Aorta (tissue), 5 donors: ENCODE measurements at regions not wholly inside any gene's neighbourhood (a gene's known extent, or its start where the extent isn't known, plus 50 kb on each side); places are given as distances from the start of the nearest gene placed in this dataset.

ENCODE experiments used
- ATAC-seq: fragments of 200-7000 bp; cut with Tn5 transposase; one replicate; pipeline ENCODE4 v1.9.1; 2022; ENCODE audit warnings: moderate library complexity; ENCODE audit not compliant: low FRiP score
- DNase-seq, 2 donors: peaks; one replicate each; pipeline ENCODE4 v3.0.0-alpha.2; 2020
- H3K27ac ChIP-seq, 2 donors: one replicate each; pipeline ENCODE4 v1.5.1; 2013; ENCODE audit warnings: low read length in 2 of 2, mild to moderate bottlenecking in 2 of 2, moderate library complexity in 2 of 2, control low read depth in 1 of 2, inconsistent platforms in 1 of 2, low read depth in 1 of 2
- H3K27me3 ChIP-seq, 2 donors: one replicate each; pipeline ENCODE4 v1.6.1; 2013; ENCODE audit warnings: control low read depth in 1 of 2, low read length in 1 of 2, mild to moderate bottlenecking in 1 of 2, moderate library complexity in 1 of 2; ENCODE audit not compliant: insufficient read depth in 2 of 2, control insufficient read depth in 1 of 2
- H3K36me3 ChIP-seq, 2 donors: one replicate each; pipeline ENCODE4 v1.6.1; 2013; ENCODE audit warnings: control low read depth in 1 of 2, low read length in 1 of 2, mild to moderate bottlenecking in 1 of 2; ENCODE audit not compliant: insufficient read depth in 2 of 2, control insufficient read depth in 1 of 2
- H3K4me1 ChIP-seq, 2 donors: one replicate each; pipeline ENCODE4 v1.6.1; 2013; ENCODE audit warnings: low read length in 2 of 2, control low read depth in 1 of 2, mild to moderate bottlenecking in 1 of 2, moderate library complexity in 1 of 2; ENCODE audit not compliant: insufficient read depth in 2 of 2, control insufficient read depth in 1 of 2
- H3K4me3 ChIP-seq, 2 donors: one replicate each; pipeline ENCODE4 v1.5.1; 2013; ENCODE audit warnings: low read length in 2 of 2, control low read depth in 1 of 2, mild to moderate bottlenecking in 1 of 2
- H3K9me3 ChIP-seq: one replicate; pipeline ENCODE4 v1.6.1; 2013; ENCODE audit warnings: mild to moderate bottlenecking, low read length; ENCODE audit not compliant: control insufficient read depth
- WGBS, 2 donors: extraction: QIAGEN DNeasy Blood & Tissue Kit; methylation state at CpG; one replicate each; pipeline ENCODE4 v1.1.7; 2013; 5-methylcytosine and 5-hydroxymethylcytosine counted together
- intact Hi-C, 2 donors: fragments of 100-400 bp; cut with DNase I; formaldehyde crosslinking; loops; one replicate each; pipeline versions ENCODE4 v1.14.2 to v1.15.0; 2022
- donor health status: healthy with polysubstance abuse.
- donor health status: Bipolar disorder and iron deficiency.
- donor health status: DM: no; HTN: no; CAD: no.
- donor health status: DM: no; HTN: no; CAD: no.
- donor health status: DM: yes; HTN: yes; CAD: no.

DNA sequence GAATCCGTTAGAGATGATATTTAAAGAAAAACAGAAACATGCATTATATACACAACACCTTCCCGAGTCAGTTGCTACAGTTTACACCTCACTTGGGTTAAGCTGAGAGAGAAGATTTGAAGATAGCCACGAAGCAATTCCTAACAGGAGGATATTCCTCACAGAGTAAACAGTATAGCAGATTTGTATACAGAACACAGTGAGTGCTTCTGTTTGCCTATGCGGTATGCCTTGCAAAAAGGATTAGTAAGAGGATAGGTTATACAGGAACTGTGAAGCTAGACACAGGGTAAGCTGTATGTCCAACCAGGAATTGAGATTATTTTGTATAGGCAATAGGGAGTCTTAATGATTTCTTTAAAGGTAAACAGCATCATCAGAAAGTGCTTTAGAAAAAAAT is 471.8 kb downstream of the LIG4 start:
- Histone ChIP-seq H3K27ac (no peak overlapping the region), H3K36me3 (no peaks in the 10 kb centered on the region), H3K4me3 (no peak overlapping the region), H3K4me1 (no peaks in the 10 kb centered on the region), H3K9me3 (no peaks in the 10 kb centered on the region), H3K27me3 (no peaks in the 10 kb centered on the region)
- ATAC-seq (peak; percentile 11), DNase-seq (no peak)
- 54 to 57% methylated on average over 4 of the region's 4 CpGs for WGBS, 2 donors
- intact Hi-C loops = no loop called here

DNA sequence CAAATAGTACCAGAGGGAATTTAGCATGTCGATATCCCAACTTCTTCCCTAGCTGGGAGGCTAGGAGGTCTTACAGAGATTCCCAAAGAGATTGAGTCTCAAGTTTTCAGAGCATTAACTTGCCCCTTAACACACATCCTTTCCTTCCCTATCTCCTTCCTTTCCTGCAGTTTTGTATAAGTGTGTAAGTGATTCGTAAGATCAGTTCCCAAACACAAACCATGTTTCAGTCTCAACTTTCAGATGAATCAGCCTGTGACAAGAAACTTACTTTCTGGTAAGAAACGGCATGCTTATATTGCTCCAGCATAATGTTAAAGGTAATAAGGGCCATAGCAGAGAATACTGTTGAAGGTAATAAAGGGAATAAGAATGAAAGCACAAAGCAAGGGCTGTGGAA is 472.2 kb downstream of the LIG4 start:
- DNase-seq = no peak
- intact Hi-C loops = no loop called here
- Histone ChIP-seq H3K4me3 (no peak overlapping the region), H3K36me3 (no peaks in the 10 kb centered on the region), H3K27me3 (no peaks in the 10 kb centered on the region), H3K9me3 (no peaks in the 10 kb centered on the region), H3K27ac (no peak overlapping the region), H3K4me1 (no peaks in the 10 kb centered on the region)
- no peak for ATAC-seq
- WGBS, 2 donors = 51 to 61% methylated on average over 3 of the region's 3 CpGs

GRCh38 chr13:107742544-107742943 is 472.8 kb downstream of the LIG4 start:
- Histone ChIP-seq H3K9me3 (no peaks in the 10 kb centered on the region), H3K4me1 (no peaks in the 10 kb centered on the region), H3K27ac (no peak overlapping the region), H3K27me3 (no peaks in the 10 kb centered on the region), H3K4me3 (no peak overlapping the region), H3K36me3 (no peaks in the 10 kb centered on the region)
- ATAC-seq (no peak), DNase-seq (no peak)
- 86 to 88% methylated on average over 1 of the region's 1 CpG for WGBS, 2 donors
- intact Hi-C loops = no loop called here

DNA sequence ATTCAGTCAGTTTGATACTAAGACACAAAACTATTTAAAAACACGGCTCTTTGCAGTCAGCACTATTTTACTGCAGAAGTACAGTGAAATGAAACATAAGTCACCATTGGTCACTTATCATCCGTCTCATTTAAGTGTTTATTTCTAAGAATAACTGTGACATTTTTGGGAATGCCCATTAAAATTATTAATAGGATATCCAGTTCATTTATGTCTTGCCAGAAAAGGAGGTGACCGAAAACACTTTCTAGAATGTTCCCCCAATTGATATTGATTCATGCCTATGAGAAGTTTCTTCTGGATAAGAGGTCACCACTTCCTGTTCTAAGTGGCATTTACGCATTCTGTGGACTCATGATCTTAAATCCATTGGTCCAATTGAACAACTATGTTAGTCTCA is 477.3 kb downstream of the LIG4 start:
- Histone ChIP-seq H3K4me1 (no peaks in the 10 kb centered on the region), H3K27me3 (no peaks in the 10 kb centered on the region), H3K36me3 (no peaks in the 10 kb centered on the region), H3K9me3 (no peaks in the 10 kb centered on the region), H3K4me3 (no peak overlapping the region), H3K27ac (no peak overlapping the region)
- intact Hi-C loops = no loop called here
- no peak for DNase-seq
- no peak for ATAC-seq
- 53 to 60% methylated on average over 4 of the region's 4 CpGs for WGBS, 2 donors

DNA sequence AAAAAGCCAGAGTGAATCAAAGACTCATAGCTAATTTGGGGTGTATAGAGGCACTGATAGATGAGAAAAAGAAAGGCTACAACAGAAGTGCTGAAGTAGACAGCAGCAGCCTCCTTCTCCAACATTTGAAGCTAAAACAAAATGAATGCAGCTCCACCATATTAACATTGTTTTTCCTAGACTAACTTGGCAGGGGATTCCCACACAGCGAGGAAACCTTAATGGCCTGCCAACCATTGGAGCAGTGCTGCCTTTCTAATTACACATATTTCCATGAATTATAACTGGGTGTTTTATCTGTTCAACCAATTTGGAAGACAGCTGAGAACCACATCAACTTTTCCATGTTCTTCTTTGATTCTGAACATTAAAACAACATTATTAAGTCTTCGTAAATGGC is 478.6 kb downstream of the LIG4 start:
- intact Hi-C loops = no loop called here
- 55 to 65% methylated on average over 2 of the region's 2 CpGs for WGBS, 2 donors
- no peaks in the 10 kb centered on the region for H3K9me3 ChIP-seq
- peaks cover 0 to 1% of the 10 kb centered on the region in 2 donors for H3K27me3 ChIP-seq
- no peak for DNase-seq
- ATAC-seq = no peak
- no peaks in the 10 kb centered on the region for H3K4me1 ChIP-seq
- H3K36me3 ChIP-seq = no peaks in the 10 kb centered on the region
- H3K4me3 ChIP-seq = no peak overlapping the region
- H3K27ac ChIP-seq = no peak overlapping the region

DNA sequence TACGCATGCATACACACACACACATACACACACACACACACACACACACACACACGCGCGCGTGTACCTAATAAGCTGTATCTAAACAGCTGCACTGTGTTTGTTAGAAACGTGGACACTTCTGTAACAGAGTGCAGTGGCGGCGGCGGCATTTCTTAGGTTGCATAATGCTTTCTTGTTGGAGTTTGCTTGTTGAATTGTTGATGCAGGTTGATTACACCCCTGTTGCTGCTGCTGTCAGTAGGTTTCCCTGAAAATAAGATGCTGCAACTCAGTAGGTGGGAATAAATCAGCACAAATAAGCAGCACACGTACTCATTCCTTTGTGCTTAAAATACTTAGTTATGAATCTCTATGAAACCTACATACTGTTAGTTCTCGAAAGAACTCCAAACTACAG is 479.2 kb downstream of the LIG4 start:
- no peak overlapping the region for H3K27ac ChIP-seq
- peaks cover 0 to 1% of the 10 kb centered on the region in 2 donors for H3K27me3 ChIP-seq
- WGBS, 2 donors = 74 to 78% methylated on average over 11 of the region's 11 CpGs
- intact Hi-C loops = no loop called here
- no peak for ATAC-seq
- DNase-seq = no peak
- H3K36me3 ChIP-seq = no peaks in the 10 kb centered on the region
- no peaks in the 10 kb centered on the region for H3K4me1 ChIP-seq
- H3K9me3 ChIP-seq = no peaks in the 10 kb centered on the region
- no peak overlapping the region for H3K4me3 ChIP-seq

DNA sequence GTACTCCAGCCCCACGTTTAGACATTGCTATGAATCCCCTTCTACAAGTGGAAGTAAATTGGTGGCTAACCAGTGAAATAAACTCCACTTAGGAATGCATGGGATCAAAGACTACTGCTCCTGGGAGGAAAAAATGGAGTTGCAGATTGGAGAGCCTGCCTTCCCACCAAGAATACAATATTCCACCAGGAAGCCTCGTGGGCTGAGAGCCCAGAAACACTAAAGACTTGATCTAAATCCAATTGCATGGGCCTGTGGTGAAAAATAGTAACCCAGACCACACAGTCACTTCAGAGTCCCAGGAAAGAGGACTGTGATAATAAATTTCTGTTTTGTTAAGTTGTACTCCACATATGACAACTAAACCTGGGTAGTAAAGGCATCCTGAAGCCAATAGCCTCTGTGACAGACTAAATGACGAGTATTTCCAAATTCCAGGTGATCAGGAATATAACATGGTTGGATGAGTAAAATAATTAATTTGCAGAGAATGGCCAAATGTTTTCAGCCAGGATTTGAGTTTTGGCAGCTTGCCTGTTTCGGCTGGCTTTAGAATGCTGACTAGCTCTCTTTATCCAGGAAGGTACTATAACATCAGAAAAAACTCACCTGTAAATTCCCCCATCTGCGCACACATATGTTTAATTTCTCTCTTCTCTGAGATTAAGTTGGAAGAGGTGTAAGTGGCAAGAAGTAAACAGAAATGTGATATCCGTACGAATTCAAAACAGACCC is 480.3 kb downstream of the LIG4 start:
- H3K27ac ChIP-seq = no peak overlapping the region
- intact Hi-C loops = no loop called here
- 58 to 59% methylated on average over 7 of the region's 7 CpGs for WGBS, 2 donors
- H3K4me1 ChIP-seq = no peaks in the 10 kb centered on the region
- peaks cover 0 to 1% of the 10 kb centered on the region in 2 donors for H3K27me3 ChIP-seq
- no peaks in the 10 kb centered on the region for H3K9me3 ChIP-seq
- no peak for DNase-seq
- H3K4me3 ChIP-seq = no peak overlapping the region
- H3K36me3 ChIP-seq = no peaks in the 10 kb centered on the region
- no peak for ATAC-seq

- Histone ChIP-seq H3K36me3 (no peaks in the 10 kb centered on the region), H3K4me1 (no peaks in the 10 kb centered on the region), H3K9me3 (no peaks in the 10 kb centered on the region), H3K27me3 (peaks cover 0 to 1% of the 10 kb centered on the region in 2 donors), H3K4me3 (no peak overlapping the region), H3K27ac (no peak overlapping the region)
- intact Hi-C loops = no loop called here
- no peak for ATAC-seq
- no peak for DNase-seq
These were observed 482.1 kb downstream of the LIG4 start for GRCh38 chr13:107733276-107733675.

GRCh38 chr13:107730813-107731212 is 484.5 kb downstream of the LIG4 start:
- WGBS, 2 donors = 68 to 70% methylated on average over 6 of the region's 6 CpGs
- intact Hi-C loops = no loop called here
- H3K36me3 ChIP-seq = no peaks in the 10 kb centered on the region
- DNase-seq (no peak), ATAC-seq (no peak)
- no peaks in the 10 kb centered on the region for H3K9me3 ChIP-seq
- no peak overlapping the region for H3K27ac ChIP-seq
- H3K27me3 ChIP-seq = peaks cover 0 to 1% of the 10 kb centered on the region in 2 donors
- no peaks in the 10 kb centered on the region for H3K4me1 ChIP-seq
- H3K4me3 ChIP-seq = no peak overlapping the region
